WTC11 (cell line): ENCODE measurements at regions not wholly inside any gene's neighbourhood (a gene's known extent, or its start where the extent isn't known, plus 50 kb on each side); places are given as distances from the start of the nearest gene placed in this dataset.

Experiments used
- ATAC-seq: fragments of 200-7000 bp; cut with Tn5 transposase; 2 replicates; pipeline ENCODE4 v1.10.0; 2021; ENCODE audit warnings: mild to moderate bottlenecking, moderate library complexity
- CTCF ChIA-PET: fragments of 300-600 bp; sonication (Branson Sonifier 250); formaldehyde crosslinking; loops from one replicate; lab custom pipeline; 2021; ENCODE audit warnings: antibody characterized with exemption; lab: Charles Lee
- POLR2A ChIA-PET: fragments of 350-600 bp; sonication (Branson Sonifier 250); formaldehyde crosslinking; loops from one replicate; lab custom pipeline; 2021; ENCODE audit warnings: antibody characterized with exemption; lab: Charles Lee
- DNase-seq: peaks from one replicate; pipeline ENCODE4 v3.0.0; 2021; ENCODE audit warnings: low spot score
- H3K27ac Mint-ChIP-seq: 2 replicates; pipeline ENCODE4 v1.8.0; 2021; ENCODE audit warnings: mixed read lengths
- H3K27me3 Mint-ChIP-seq: 2 replicates; pipeline ENCODE4 v1.8.0; 2021; ENCODE audit warnings: low read depth, mild to moderate bottlenecking, moderate library complexity, mixed read lengths
- H3K36me3 Mint-ChIP-seq: 2 replicates; pipeline ENCODE4 v1.8.0; 2021; ENCODE audit warnings: mixed read lengths
- H3K4me1 Mint-ChIP-seq: 2 replicates; pipeline ENCODE4 v1.8.0; 2022; ENCODE audit warnings: mixed read lengths
- H3K4me3 Mint-ChIP-seq: 2 replicates; pipeline ENCODE4 v1.8.0; 2021; ENCODE audit warnings: mild to moderate bottlenecking, moderate library complexity, mixed read lengths
- H3K9me3 Mint-ChIP-seq: 2 replicates; pipeline ENCODE4 v1.8.0; 2021; ENCODE audit warnings: mixed read lengths
- ATF1 ChIP-seq: sonication (generic); formaldehyde crosslinking; IDR thresholded peaks from 2 replicates; pipeline ENCODE4 v1.8.1; 2023; ENCODE audit warnings: mild to moderate bottlenecking, moderate library complexity, missing genetic modification reagents
- CREB1 ChIP-seq: sonication (generic); formaldehyde crosslinking; IDR thresholded peaks from 2 replicates; pipeline ENCODE4 v1.8.0; 2023; ENCODE audit warnings: mild to moderate bottlenecking, missing genetic modification reagents
- CREM ChIP-seq: sonication (generic); formaldehyde crosslinking; IDR thresholded peaks from 2 replicates; pipeline ENCODE4 v1.8.1; 2022; ENCODE audit warnings: mild to moderate bottlenecking, missing genetic modification reagents, moderate library complexity
- ELF4 ChIP-seq: sonication (generic); formaldehyde crosslinking; IDR thresholded peaks from 2 replicates; pipeline ENCODE4 v1.8.1; 2022; ENCODE audit warnings: low read depth, mild to moderate bottlenecking, moderate library complexity, missing genetic modification reagents
- FOXK1 ChIP-seq: sonication (generic); formaldehyde crosslinking; IDR thresholded peaks from 2 replicates; pipeline ENCODE4 v1.8.0; 2022; ENCODE audit warnings: mild to moderate bottlenecking, moderate library complexity, missing genetic modification reagents
- IRF2 ChIP-seq: sonication (generic); formaldehyde crosslinking; IDR thresholded peaks from 2 replicates; pipeline ENCODE4 v1.8.0; 2022; ENCODE audit warnings: low read depth, missing genetic modification reagents, borderline replicate concordance
- NR1H2 ChIP-seq: sonication (generic); formaldehyde crosslinking; IDR thresholded peaks from 2 replicates; pipeline ENCODE4 v1.9.0; 2021; ENCODE audit warnings: mild to moderate bottlenecking, moderate library complexity, missing genetic modification reagents
- SMAD4 ChIP-seq: sonication (generic); formaldehyde crosslinking; IDR thresholded peaks from 2 replicates; pipeline ENCODE4 v1.8.0; 2022; ENCODE audit warnings: mild to moderate bottlenecking, missing genetic modification reagents
- SOX15 ChIP-seq: fragments of 250-450 bp; sonication (Bioruptor Pico); IDR thresholded peaks from 2 replicates; pipeline ENCODE4 v1.9.0; 2021; ENCODE audit warnings: mild to moderate bottlenecking
- TEAD1 ChIP-seq: sonication (generic); formaldehyde crosslinking; IDR thresholded peaks from 2 replicates; pipeline ENCODE4 v1.8.0; 2022; ENCODE audit warnings: mild to moderate bottlenecking, missing genetic modification reagents
- TEAD4 ChIP-seq: sonication (generic); formaldehyde crosslinking; IDR thresholded peaks from 2 replicates; pipeline ENCODE4 v1.8.0; 2022; ENCODE audit warnings: mild to moderate bottlenecking, missing genetic modification reagents
- TP53 ChIP-seq: sonication (generic); formaldehyde crosslinking; IDR thresholded peaks from 2 replicates; pipeline ENCODE4 v1.8.1; 2023; ENCODE audit warnings: mild to moderate bottlenecking, missing genetic modification reagents
- ZNF317 ChIP-seq: sonication (generic); formaldehyde crosslinking; IDR thresholded peaks from 2 replicates; pipeline ENCODE4 v1.8.1; 2023; ENCODE audit warnings: low read depth, mild to moderate bottlenecking, moderate library complexity, missing genetic modification reagents, borderline replicate concordance
- ZNF396 ChIP-seq: fragments of 250-450 bp; sonication (Bioruptor Pico); IDR thresholded peaks from 2 replicates; pipeline ENCODE4 v1.8.0; 2021; ENCODE audit warnings: mild to moderate bottlenecking, moderate library complexity, borderline replicate concordance
- TF ChIP-seq, protein P1 (sequence below): fragments of 250-450 bp; sonication (Bioruptor Pico); IDR thresholded peaks from 2 replicates; pipeline ENCODE4 v1.9.0; 2021; ENCODE audit warnings: mild to moderate bottlenecking
- TF ChIP-seq, protein P2 (sequence below): sonication (generic); formaldehyde crosslinking; IDR thresholded peaks from 2 replicates; pipeline ENCODE4 v1.8.0; 2023; ENCODE audit warnings: mild to moderate bottlenecking, missing genetic modification reagents
- TF ChIP-seq, protein P3 (sequence below): fragments of 250-450 bp; sonication (Bioruptor Pico); IDR thresholded peaks from 2 replicates; pipeline ENCODE4 v1.8.0; 2021; ENCODE audit warnings: mild to moderate bottlenecking
- TF ChIP-seq, protein P4 (sequence below): fragments of 200-600 bp; IDR thresholded peaks from 2 replicates; pipeline ENCODE4 v1.8.0; 2022; ENCODE audit warnings: antibody characterized with exemption
- TF ChIP-seq, protein P5 (sequence below): sonication (generic); formaldehyde crosslinking; conservative IDR thresholded peaks from 2 replicates; pipeline ENCODE4 v1.8.1; 2022; ENCODE audit warnings: mild to moderate bottlenecking, missing genetic modification reagents

DNA sequence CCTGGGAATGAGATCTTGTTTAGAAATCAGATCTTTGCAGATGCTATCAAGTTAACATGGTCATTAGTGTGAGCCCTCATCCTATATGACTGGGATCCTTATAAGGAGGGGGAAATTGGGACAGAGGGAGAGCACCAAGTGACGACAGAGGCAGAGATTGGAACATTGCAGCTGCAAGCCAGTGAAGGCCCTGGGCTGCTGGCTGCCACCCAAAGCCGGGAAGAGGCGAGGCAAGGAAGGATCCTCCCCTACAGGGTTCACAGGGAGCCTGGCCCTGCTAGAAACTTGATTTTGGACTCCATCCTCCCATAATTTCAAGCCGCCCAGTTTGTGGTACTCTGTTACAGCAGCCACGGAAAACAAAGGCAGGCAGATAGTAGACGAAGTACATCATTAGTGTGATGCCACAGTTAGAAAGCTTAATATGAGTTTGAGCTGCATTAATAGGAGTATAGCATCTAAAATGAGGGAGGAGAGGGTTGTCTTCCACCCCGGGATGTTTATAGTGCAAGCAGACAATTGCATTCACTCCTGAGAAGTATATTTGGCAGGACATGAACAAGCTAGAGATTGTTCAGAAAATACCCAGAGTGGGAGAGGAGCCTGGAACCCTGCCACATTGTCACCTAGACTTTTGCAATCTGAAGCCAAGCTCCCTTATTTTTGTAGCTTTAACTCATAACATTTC, 56.8 kb upstream of the CLMP start:
- H3K36me3 Mint-ChIP-seq = no peaks in the 10 kb centered on the region
- ATAC-seq (no peak), DNase-seq (no peak)
- H3K27me3 Mint-ChIP-seq = peaks cover 10% of the 10 kb centered on the region
- peaks cover 5% of the 10 kb centered on the region; the same call in 1 of the 2 replicates for H3K9me3 Mint-ChIP-seq
- CTCF ChIA-PET = interaction anchor here (0.6 to 4.0 kb wide), 6 partner anchors 9 to 155 kb away, joined by 3 to 56 read pairs (median 4); no protein-coding TSS in a partner anchor
- POLR2A ChIA-PET = interaction anchor here (0.6 to 1.2 kb wide), 2 partner anchors 179 to 185 kb away, joined by 3 to 7 read pairs; no protein-coding TSS in a partner anchor
- H3K4me1 Mint-ChIP-seq = peaks cover 15% of the 10 kb centered on the region
- TF ChIP-seq ELF4 (CRISPR knock-in tag) (no peak), TEAD1 (CRISPR knock-in tag) (no peak), ZNF317 (CRISPR knock-in tag) (no peak), SOX15 (CRISPR knock-in tag) (no peak), FOXK1 (CRISPR knock-in tag) (no peak), CREB1 (no peak)
- TF ChIP-seq, protein P1, sequence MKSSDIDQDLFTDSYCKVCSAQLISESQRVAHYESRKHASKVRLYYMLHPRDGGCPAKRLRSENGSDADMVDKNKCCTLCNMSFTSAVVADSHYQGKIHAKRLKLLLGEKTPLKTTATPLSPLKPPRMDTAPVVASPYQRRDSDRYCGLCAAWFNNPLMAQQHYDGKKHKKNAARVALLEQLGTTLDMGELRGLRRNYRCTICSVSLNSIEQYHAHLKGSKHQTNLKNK = no peak
- TF ChIP-seq, protein P2, sequence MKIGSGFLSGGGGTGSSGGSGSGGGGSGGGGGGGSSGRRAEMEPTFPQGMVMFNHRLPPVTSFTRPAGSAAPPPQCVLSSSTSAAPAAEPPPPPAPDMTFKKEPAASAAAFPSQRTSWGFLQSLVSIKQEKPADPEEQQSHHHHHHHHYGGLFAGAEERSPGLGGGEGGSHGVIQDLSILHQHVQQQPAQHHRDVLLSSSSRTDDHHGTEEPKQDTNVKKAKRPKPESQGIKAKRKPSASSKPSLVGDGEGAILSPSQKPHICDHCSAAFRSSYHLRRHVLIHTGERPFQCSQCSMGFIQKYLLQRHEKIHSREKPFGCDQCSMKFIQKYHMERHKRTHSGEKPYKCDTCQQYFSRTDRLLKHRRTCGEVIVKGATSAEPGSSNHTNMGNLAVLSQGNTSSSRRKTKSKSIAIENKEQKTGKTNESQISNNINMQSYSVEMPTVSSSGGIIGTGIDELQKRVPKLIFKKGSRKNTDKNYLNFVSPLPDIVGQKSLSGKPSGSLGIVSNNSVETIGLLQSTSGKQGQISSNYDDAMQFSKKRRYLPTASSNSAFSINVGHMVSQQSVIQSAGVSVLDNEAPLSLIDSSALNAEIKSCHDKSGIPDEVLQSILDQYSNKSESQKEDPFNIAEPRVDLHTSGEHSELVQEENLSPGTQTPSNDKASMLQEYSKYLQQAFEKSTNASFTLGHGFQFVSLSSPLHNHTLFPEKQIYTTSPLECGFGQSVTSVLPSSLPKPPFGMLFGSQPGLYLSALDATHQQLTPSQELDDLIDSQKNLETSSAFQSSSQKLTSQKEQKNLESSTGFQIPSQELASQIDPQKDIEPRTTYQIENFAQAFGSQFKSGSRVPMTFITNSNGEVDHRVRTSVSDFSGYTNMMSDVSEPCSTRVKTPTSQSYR (CRISPR knock-in tag) = no peak
- TF ChIP-seq, protein P3, sequence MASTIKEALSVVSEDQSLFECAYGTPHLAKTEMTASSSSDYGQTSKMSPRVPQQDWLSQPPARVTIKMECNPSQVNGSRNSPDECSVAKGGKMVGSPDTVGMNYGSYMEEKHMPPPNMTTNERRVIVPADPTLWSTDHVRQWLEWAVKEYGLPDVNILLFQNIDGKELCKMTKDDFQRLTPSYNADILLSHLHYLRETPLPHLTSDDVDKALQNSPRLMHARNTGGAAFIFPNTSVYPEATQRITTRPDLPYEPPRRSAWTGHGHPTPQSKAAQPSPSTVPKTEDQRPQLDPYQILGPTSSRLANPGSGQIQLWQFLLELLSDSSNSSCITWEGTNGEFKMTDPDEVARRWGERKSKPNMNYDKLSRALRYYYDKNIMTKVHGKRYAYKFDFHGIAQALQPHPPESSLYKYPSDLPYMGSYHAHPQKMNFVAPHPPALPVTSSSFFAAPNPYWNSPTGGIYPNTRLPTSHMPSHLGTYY = no peak
- H3K27ac Mint-ChIP-seq = no peak overlapping the region
- H3K4me3 Mint-ChIP-seq = no peak overlapping the region

DNA sequence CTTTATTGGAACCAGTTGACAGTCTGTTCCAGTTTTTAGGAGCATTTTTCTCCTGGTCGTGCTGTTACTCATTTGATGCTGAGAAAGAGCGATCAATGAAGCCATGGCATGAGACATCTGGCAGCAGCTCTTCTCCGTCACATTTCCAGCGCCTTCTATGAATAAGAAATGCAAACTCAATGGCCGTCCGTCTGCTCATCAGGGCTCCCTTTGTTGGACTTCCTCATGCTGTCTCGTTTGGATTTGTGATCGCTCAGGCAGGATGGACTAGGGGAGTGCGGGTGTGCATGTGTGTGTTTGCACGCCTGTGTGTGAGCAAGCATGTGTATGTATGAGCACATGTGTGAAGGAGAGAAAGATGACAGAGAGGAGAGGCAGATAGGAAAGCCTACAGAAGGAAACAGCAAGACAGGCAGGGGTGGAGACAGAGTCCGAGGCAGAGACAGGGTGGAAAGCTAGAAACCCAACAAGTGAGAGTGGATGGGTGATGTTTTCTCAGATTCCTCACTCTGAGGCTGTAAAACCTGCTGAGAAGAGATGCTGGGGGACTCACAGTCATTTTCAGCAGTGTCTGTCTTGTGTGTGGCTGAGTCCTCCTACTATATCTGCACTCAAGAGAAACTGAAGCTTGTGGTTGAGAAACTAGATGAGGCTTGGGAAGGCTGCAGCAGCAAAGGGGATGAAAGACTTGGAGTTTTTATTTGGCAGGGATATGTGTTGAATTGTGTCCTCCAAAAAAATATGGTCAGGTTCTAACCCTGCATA, 56.0 kb upstream of the CLMP start:
- ATAC-seq = no peak
- no peak for TF ChIP-seq ZNF396 (CRISPR knock-in tag)
- TF ChIP-seq, protein P4, sequence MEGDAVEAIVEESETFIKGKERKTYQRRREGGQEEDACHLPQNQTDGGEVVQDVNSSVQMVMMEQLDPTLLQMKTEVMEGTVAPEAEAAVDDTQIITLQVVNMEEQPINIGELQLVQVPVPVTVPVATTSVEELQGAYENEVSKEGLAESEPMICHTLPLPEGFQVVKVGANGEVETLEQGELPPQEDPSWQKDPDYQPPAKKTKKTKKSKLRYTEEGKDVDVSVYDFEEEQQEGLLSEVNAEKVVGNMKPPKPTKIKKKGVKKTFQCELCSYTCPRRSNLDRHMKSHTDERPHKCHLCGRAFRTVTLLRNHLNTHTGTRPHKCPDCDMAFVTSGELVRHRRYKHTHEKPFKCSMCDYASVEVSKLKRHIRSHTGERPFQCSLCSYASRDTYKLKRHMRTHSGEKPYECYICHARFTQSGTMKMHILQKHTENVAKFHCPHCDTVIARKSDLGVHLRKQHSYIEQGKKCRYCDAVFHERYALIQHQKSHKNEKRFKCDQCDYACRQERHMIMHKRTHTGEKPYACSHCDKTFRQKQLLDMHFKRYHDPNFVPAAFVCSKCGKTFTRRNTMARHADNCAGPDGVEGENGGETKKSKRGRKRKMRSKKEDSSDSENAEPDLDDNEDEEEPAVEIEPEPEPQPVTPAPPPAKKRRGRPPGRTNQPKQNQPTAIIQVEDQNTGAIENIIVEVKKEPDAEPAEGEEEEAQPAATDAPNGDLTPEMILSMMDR = no peak
- TF ChIP-seq, protein P5, sequence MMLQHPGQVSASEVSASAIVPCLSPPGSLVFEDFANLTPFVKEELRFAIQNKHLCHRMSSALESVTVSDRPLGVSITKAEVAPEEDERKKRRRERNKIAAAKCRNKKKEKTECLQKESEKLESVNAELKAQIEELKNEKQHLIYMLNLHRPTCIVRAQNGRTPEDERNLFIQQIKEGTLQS (CRISPR knock-in tag) = no peak
- TF ChIP-seq NR1H2 (CRISPR knock-in tag) = no peak
- no peak for TF ChIP-seq SMAD4 (CRISPR knock-in tag)
- TF ChIP-seq TEAD4 (CRISPR knock-in tag) = no peak
- no peak for TF ChIP-seq IRF2 (CRISPR knock-in tag)
- TF ChIP-seq ZNF317 (CRISPR knock-in tag) = no peak
- TF ChIP-seq TP53 (CRISPR knock-in tag) = no peak
- TF ChIP-seq ATF1 = no peak
- no peak for TF ChIP-seq CREM
- Mint-ChIP-seq H3K36me3 (no peaks in the 10 kb centered on the region), H3K4me1 (peaks cover 12% of the 10 kb centered on the region), H3K27me3 (peaks cover 6% of the 10 kb centered on the region), H3K4me3 (no peak overlapping the region), H3K27ac (no peak overlapping the region), H3K9me3 (peaks cover 5% of the 10 kb centered on the region; the same call in 1 of the 2 replicates)
- CTCF ChIA-PET = interaction anchor here (0.7 to 4.0 kb wide), 6 partner anchors 10 to 148 kb away, joined by 3 to 56 read pairs (median 4); partner anchors contain the start of gene CLMP
- POLR2A ChIA-PET = interaction anchor here (0.7 kb wide), 1 partner anchor 182 kb away, joined by 6 read pairs; no protein-coding TSS in a partner anchor
- DNase-seq = no peak
